WTC11 (cell line): ENCODE measurements at regions not wholly inside any gene's neighbourhood (a gene's known extent, or its start where the extent isn't known, plus 50 kb on each side); places are given as distances from the start of the nearest gene placed in this dataset.

ENCODE experiments used
- CREB1 ChIP-seq: sonication (generic); formaldehyde crosslinking; IDR thresholded peaks from 2 replicates; pipeline ENCODE4 v1.8.0; 2023; ENCODE audit warnings: mild to moderate bottlenecking, missing genetic modification reagents
- NR1H2 ChIP-seq: sonication (generic); formaldehyde crosslinking; IDR thresholded peaks from 2 replicates; pipeline ENCODE4 v1.9.0; 2021; ENCODE audit warnings: mild to moderate bottlenecking, moderate library complexity, missing genetic modification reagents
- NR3C1 ChIP-seq: sonication (generic); formaldehyde crosslinking; conservative IDR thresholded peaks from 2 replicates; pipeline ENCODE4 v1.8.1; 2023; ENCODE audit warnings: low read depth, mild to moderate bottlenecking, missing genetic modification reagents
- RELA ChIP-seq: sonication (generic); formaldehyde crosslinking; IDR thresholded peaks from 2 replicates; pipeline ENCODE4 v1.8.1; 2022; ENCODE audit warnings: missing genetic modification reagents, mild to moderate bottlenecking, borderline replicate concordance
- TCF7 ChIP-seq: sonication (generic); formaldehyde crosslinking; IDR thresholded peaks from 2 replicates; pipeline ENCODE4 v1.8.0; 2022; ENCODE audit warnings: mild to moderate bottlenecking, low read depth, missing genetic modification reagents, moderate library complexity
- TF ChIP-seq, protein P1 (sequence below): fragments of 200-600 bp; IDR thresholded peaks from 2 replicates; pipeline ENCODE4 v1.8.0; 2022; ENCODE audit warnings: antibody characterized with exemption

- TF ChIP-seq NR3C1 (CRISPR knock-in tag), result no peak
- TF ChIP-seq CREB1 (CRISPR knock-in tag), result no peak
- no peak for TF ChIP-seq NR1H2
- TF ChIP-seq, protein P1, sequence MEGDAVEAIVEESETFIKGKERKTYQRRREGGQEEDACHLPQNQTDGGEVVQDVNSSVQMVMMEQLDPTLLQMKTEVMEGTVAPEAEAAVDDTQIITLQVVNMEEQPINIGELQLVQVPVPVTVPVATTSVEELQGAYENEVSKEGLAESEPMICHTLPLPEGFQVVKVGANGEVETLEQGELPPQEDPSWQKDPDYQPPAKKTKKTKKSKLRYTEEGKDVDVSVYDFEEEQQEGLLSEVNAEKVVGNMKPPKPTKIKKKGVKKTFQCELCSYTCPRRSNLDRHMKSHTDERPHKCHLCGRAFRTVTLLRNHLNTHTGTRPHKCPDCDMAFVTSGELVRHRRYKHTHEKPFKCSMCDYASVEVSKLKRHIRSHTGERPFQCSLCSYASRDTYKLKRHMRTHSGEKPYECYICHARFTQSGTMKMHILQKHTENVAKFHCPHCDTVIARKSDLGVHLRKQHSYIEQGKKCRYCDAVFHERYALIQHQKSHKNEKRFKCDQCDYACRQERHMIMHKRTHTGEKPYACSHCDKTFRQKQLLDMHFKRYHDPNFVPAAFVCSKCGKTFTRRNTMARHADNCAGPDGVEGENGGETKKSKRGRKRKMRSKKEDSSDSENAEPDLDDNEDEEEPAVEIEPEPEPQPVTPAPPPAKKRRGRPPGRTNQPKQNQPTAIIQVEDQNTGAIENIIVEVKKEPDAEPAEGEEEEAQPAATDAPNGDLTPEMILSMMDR, result no peak
- TF ChIP-seq RELA (CRISPR knock-in tag), result no peak
- TF ChIP-seq TCF7 (CRISPR knock-in tag), result no peak
Observed at GRCh38 chr14:61636291-61636690, 59.0 kb upstream of the HIF1A start.
